Thoracic aorta (tissue), 2 donors: ENCODE measurements at regions not wholly inside any gene's neighbourhood (a gene's known extent, or its start where the extent isn't known, plus 50 kb on each side); places are given as distances from the start of the nearest gene placed in this dataset.

Experiments used
- ATAC-seq: fragments of 150-250 bp; one replicate; pipeline ENCODE4 v1.8.0; 2017; ENCODE audit warnings: low read depth; ENCODE audit not compliant: insufficient number of reproducible peaks, low FRiP score
- DNase-seq: peaks from one replicate; pipeline ENCODE4 v3.0.0-alpha.2; 2020; ENCODE audit warnings: low spot score
- H3K27ac ChIP-seq, 2 donors: fragments of 200-600 bp; sonication (generic); 1 replicate in 1 of 2; 2 replicates in 1 of 2; pipeline ENCODE4 v1.5.1; 2016; ENCODE audit warnings: mild to moderate bottlenecking in 2 of 2, moderate library complexity in 2 of 2
- H3K27me3 ChIP-seq: fragments of 200-600 bp; sonication (generic); replicated peaks from 2 replicates; pipeline ENCODE4 v1.6.0; 2016; ENCODE audit warnings: mild to moderate bottlenecking; ENCODE audit not compliant: insufficient read depth
- H3K36me3 ChIP-seq: fragments of 200-600 bp; sonication (generic); one replicate; pipeline ENCODE4 v1.5.1; 2016
- H3K4me1 ChIP-seq, 2 donors: fragments of 200-600 bp; sonication (generic); 1 replicate in 1 of 2; 2 replicates in 1 of 2; pipeline versions ENCODE4 v1.5.1 to v1.6.0; 2016; ENCODE audit warnings: low read depth in 2 of 2, mild to moderate bottlenecking in 1 of 2; ENCODE audit not compliant: control insufficient read depth in 1 of 2
- H3K4me3 ChIP-seq: fragments of 200-600 bp; sonication (generic); 2 replicates; pipeline ENCODE4 v1.5.1; 2016; ENCODE audit warnings: mild to moderate bottlenecking
- H3K9me3 ChIP-seq: fragments of 200-600 bp; sonication (generic); 2 replicates; pipeline ENCODE4 v1.5.1; 2016
- CTCF ChIP-seq: fragments of 200-600 bp; sonication (generic); IDR thresholded peaks from one replicate; pipeline ENCODE4 v1.5.1; 2019; ENCODE audit warnings: antibody characterized with exemption

- no peak for DNase-seq
- no peaks in the 10 kb centered on the region for H3K27me3 ChIP-seq
- no peaks in the 10 kb centered on the region for H3K9me3 ChIP-seq
- no peaks in the 10 kb centered on the region for H3K36me3 ChIP-seq
- H3K4me1 ChIP-seq = no peaks in the 10 kb centered on the region
- no peak overlapping the region for H3K27ac ChIP-seq
- H3K4me3 ChIP-seq = no peak overlapping the region
- no peak for ATAC-seq
- TF ChIP-seq CTCF = no peak
These were observed 172.5 kb upstream of the GATB start for GRCh38 chr4:151933122-151933827.

- Histone ChIP-seq H3K27ac (no peak overlapping the region), H3K36me3 (no peaks in the 10 kb centered on the region), H3K4me3 (no peak overlapping the region), H3K4me1 (no peaks in the 10 kb centered on the region), H3K9me3 (no peaks in the 10 kb centered on the region), H3K27me3 (no peaks in the 10 kb centered on the region)
- DNase-seq = no peak
- TF ChIP-seq CTCF = no peak
- no peak for ATAC-seq
These were observed 170.8 kb upstream of the GATB start for GRCh38 chr4:151931563-151931962.

GRCh38 chr4:151930372-151930771, 169.6 kb upstream of the GATB start:
- DNase-seq = no peak
- H3K36me3 ChIP-seq = no peaks in the 10 kb centered on the region

GRCh38 chr4:151928112-151928511, 167.3 kb upstream of the GATB start:
- Histone ChIP-seq H3K9me3 (no peaks in the 10 kb centered on the region), H3K27ac (no peak overlapping the region), H3K4me1 (no peaks in the 10 kb centered on the region), H3K4me3 (no peak overlapping the region), H3K27me3 (no peaks in the 10 kb centered on the region), H3K36me3 (no peaks in the 10 kb centered on the region)
- TF ChIP-seq CTCF = no peak
- no peak for DNase-seq
- no peak for ATAC-seq

More at GRCh38 chr4:151930372-151930771, 169.6 kb upstream of the GATB start:
- Histone ChIP-seq H3K9me3 (no peaks in the 10 kb centered on the region), H3K4me1 (no peaks in the 10 kb centered on the region), H3K27ac (no peak overlapping the region), H3K27me3 (no peaks in the 10 kb centered on the region), H3K4me3 (no peak overlapping the region)
- no peak for TF ChIP-seq CTCF
- no peak for ATAC-seq

- no peak for TF ChIP-seq CTCF
- no peak overlapping the region for H3K4me3 ChIP-seq
- H3K36me3 ChIP-seq = no peaks in the 10 kb centered on the region
- no peaks in the 10 kb centered on the region for H3K27me3 ChIP-seq
- no peaks in the 10 kb centered on the region for H3K4me1 ChIP-seq
- H3K27ac ChIP-seq = no peak overlapping the region
- H3K9me3 ChIP-seq = no peaks in the 10 kb centered on the region
- ATAC-seq (no peak), DNase-seq (no peak)
These were observed 162.0 kb upstream of the GATB start for GRCh38 chr4:151922811-151923210.
